Head of caudate nucleus (tissue), 42 donors: ENCODE measurements at regions not wholly inside any gene's neighbourhood (a gene's known extent, or its start where the extent isn't known, plus 50 kb on each side); places are given as distances from the start of the nearest gene placed in this dataset.
"Not testable (repeated sequence)": the region's sequence is repeated elsewhere in the genome, so short reads cannot be mapped to it uniquely, and the experiment has no call there.

Experiments used
- DNase-seq, 42 donors: peaks; one replicate each; pipeline versions ENCODE4 v3.0.0 to v3.0.0-alpha.2; 2020 to 2021; ENCODE audit warnings: mixed read lengths in 7 of 42
- intact Hi-C: fragments of 100-400 bp; cut with DNase I; formaldehyde crosslinking; loops from one replicate; pipeline ENCODE4 v1.15.0; 2022

DNA sequence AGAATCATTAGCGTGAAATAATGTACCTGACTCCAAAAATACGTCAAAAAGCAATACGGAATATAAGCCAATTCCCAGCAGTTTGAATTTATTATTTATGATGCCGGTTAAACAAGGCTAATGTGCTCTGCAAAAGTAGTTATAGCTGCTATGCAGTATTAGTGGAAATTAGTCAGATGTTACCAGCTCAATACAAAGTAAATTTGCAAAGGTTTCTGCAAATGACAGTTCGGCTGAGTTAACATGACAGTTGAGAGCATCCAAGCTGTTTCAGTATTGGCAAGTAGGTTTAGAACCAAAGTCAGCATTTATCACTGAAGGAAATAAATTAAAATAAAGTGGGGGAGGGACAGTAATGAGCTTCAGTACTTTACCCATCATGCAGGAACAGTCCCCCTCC lies 1665.8 kb upstream of the FLRT2 start:
- no peak for DNase-seq
- intact Hi-C loops = no loop called here

DNA sequence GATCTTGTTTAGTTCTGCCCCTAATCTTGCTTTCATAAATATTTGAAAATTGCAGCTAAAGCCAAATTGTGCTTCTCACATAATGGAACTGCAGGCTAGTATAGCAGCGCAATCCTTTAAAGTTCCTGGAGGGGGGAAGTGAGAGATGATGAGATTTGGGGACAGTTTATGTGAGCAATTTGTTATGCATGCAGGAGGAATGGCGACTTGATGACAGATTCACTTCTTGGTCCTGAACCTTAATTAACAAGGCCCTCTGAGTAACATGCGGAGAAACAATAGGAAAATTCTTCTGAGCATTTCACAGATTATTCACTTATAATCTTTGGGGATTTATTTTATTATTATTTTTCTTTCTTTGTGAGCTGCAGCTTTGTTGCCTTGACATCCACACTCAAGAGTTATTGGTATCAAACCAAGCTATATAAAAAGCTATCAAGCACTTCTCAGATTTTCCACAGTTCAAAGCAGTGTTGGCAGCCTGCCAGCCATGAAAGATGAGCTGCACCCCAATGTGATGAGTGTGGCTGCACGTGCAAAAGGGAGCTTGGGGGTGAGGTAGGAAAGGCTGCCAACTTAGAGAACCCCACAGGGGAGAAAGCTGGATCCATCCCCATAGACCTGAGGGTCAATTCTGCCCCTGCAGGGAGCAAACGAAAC lies 1662.2 kb upstream of the FLRT2 start:
- DNase-seq = peak in 1 of 42 donors; percentile 26
- intact Hi-C loops = no loop called here

DNA sequence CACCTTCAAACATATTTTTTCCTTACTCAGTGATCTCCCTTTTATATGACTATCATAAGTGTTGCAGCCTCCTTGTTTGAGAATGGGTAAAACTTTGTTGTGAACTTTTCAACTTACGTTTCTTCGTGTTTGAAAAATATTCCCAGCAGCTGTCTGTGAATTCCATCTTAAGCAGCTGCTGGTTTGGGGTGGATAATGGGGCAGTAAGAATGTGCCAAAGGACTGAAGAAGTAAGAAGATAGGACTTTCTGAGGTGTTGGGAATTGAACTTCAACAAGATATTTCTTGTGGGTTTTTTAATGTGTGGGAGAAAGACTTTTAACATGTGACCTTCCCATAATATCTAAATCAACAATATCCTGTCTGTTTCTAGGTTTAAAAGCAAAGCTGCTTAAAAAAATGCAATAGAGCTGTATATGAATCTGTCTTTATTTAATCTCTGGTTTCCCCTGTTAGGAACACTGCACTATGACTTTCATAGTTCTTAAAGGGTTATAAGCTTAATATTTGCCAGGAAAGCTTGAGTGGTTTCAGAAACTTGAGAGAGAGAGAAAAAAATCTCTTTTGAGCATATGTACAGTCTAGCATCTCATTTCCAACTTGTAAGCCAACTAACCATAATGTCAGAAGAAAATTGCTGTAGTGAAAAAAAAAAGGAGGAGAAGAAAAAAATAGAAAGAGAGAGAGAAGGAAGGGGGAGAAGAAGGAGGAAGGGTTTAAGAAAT lies 1659.2 kb upstream of the FLRT2 start:
- DNase-seq = no peak
- intact Hi-C loops = no loop called here

DNA sequence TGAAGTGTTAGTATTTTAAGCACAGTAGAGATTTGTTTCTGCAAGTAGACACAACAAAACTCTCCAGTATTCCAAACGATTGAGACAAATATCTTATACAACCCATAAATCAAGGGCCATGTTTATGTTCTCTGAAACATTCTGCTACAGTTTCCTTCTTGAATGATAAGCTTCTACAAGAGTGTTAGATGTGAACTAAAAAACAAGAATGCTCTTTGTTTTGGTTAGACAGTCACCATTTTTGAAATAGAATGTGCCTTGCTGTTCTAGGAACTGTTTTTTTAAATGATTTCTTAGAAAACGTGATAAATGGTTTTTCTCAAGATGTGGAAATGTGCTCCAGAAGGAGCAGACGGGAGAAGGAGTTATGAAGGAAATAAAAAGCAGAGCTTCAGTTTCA lies 1656.3 kb upstream of the FLRT2 start:
- DNase-seq = no peak
- intact Hi-C loops = no loop called here

DNA sequence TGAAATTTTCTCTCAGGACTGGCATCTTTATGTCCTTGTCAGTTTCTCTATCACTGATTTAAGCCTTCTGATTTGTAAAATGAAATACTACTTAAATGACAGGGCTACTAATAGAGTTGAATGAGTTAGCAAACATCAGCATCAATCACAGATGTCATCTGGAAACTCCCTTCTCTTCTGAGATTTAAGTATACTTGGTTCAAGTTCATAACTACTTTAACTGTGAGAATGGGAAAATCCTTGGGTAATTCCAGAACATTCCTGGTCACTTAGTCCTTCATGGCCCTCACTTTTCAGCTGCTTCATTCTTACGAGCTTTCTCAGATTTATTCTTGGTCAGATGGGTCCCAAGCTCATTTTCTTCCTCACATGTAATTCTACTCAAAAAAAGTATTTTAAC lies 1655.3 kb upstream of the FLRT2 start:
- intact Hi-C loops = no loop called here
- DNase-seq = no peak

DNA sequence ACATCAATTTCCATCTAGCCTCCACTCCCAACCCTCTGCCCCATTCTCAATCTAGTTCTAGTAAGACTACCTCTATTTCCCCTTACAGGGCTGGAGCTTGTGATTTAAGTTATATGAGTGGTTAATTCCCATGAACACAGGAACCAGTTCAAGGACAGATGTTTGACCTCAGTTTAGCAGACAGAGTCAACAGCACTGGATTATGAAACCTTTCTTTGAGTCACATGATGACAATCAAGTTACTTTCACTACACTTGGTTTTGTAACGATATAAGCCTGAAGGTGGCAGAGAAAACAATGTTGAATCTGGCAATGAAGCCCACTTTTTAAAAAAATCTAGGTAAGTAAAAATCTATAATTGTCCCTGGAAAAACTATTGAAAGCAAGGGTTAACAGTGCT lies 1646.2 kb upstream of the FLRT2 start:
- intact Hi-C loops = no loop called here
- DNase-seq = no peak

DNA sequence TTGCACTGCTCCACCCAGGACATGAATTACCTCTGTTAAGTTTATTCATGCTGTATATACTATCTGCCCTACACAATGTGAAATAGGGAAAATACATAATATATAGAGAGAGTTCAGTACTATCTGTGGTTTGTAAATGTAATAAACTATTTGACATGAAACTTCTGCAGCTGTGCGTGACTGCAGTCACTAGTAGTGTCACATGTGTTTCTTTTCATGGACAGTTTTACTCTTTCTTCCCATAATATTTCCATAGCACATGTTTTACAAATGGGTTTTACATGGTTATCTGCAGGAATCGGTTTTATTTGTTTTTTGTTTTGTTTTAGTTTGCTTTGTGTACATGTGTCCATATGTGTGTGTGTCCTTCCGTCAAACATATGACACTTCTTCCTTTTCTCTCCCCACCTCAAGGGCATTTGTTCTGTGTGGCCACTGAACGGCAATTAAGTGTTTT lies 1644.1 kb upstream of the FLRT2 start:
- no peak for DNase-seq
- intact Hi-C loops = no loop called here

DNA sequence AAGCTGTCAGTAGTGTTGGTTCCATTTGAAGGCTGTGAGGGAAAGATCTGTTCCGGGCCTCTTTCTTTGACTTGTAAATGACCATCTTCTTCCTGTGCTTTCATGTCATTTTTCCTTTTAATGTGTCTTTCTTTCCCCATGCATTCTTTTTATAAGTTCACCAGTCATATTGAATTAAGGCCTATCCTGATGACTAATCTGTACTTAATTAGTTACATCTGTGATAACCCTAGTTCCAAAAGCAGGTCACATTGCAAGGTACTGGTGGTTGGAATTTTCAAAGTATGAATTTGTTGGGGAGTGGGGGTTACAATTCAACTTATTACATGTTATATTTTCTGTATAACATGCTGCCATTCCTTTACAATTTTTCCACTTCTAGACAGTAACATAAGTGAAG lies 1642.1 kb upstream of the FLRT2 start:
- intact Hi-C loops = no loop called here
- DNase-seq = no peak

DNA sequence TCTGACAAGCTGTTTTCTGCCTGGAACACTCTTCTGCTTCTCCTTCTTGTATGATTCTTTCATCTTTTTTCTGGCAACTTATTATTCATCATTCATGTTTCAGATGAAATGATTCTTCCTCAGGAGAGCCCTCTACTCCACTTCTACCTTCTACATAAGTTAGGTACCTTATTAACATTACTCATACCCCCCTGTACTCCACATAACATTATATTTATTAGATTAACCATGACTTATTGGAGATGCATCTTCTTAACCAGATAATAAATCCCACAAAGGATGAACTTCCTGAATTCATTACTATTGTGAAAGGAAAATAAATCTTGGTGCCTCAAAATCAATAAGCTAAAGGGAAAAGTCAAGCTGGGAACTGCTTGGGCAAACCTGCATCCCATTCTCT lies 1636.5 kb upstream of the FLRT2 start:
- no peak for DNase-seq
- intact Hi-C loops = no loop called here

DNA sequence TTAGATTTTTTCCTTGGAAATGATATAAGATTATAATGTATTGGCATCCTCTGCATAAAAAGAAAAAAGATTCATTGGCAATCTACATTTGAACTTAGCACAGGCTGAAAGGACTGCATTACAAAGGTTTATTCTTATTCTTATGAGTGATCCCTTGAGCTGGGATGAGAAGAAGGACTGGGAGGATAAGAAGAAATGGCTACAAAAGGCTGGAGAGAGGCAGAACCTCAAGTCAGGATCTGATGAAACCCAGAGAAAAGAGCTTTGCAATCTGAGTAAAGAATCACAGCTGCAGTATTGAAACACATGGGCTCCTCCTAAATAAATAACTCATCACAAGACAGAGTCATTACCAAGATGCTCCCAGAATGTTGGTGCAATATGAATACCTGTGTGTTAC lies 1635.4 kb upstream of the FLRT2 start:
- intact Hi-C loops = no loop called here
- DNase-seq = no peak

DNA sequence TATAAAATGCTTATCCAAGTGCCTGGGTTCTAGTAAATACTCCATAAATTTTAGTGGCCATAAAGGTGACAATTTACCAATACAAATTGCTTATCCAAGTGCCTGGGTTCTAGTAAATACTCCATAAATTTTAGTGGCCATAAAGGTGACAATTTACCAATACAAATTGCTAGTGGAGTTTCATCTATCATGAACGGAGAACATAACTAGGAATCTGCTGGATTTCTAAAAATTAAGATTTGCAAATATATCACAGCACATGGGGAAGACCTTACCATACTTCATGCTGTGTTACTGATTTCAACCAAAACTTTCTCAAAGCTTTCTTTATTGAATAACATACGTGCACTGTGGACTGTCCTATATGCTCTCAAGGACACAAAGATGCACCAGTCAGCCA lies 1631.4 kb upstream of the FLRT2 start:
- DNase-seq, intact Hi-C loops: not testable (repeated sequence)

DNA sequence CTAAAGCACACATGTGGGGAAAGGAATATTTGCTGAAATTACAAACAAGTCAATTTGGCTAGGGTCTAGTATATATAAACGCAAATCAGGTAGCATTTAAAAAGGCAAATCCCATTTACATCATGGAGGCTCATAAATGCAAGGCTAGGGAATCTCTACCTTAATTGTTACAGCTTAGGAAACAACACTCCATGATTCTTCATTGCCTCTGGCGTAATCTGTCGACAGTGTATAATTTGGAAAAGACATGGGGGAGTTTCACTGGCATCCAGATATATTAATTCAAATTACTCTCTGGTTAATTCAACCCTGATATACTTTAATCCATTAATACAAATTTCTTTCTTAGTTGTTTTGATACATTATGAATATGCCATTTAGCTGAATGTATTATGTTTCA lies 1630.2 kb upstream of the FLRT2 start:
- intact Hi-C loops = no loop called here
- no peak for DNase-seq

DNA sequence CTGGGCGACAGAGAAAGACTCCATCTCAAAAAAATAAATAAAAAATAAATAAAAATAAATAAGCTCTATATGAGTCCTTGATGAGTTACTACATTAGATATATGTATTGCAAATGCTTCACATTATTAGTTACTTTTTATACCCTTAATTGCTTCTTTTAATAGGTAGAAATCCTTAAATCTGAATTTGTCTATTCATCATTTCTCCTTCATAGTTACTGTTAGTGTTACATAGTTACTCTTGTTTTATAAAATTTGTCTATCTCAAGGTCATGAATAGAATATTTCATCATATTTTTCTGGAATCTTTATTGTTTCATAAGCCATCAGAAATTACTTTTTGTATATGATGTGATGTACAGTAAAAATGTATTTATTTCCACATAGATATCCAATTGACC lies 1624.8 kb upstream of the FLRT2 start:
- DNase-seq = no peak
- intact Hi-C loops = no loop called here

DNA sequence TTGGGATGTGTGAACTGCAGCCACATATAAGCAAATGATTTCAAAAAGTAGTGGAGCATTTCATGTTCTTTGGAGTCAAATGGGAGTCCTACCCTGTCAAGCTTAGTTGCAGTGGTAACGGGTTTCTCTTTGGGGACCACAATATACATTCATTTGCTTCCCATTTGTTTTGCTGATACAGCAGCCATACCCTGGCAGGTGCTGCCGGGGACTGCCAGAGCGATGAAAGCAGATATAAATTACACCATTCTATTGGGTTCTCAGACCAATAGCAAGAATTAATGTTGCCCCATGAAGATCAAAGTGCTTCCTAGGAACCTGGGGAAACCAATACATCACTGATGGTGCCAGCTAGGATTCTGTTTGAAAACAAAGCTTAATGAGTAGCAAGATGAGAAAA lies 1621.5 kb upstream of the FLRT2 start:
- intact Hi-C loops = no loop called here
- no peak for DNase-seq

DNA sequence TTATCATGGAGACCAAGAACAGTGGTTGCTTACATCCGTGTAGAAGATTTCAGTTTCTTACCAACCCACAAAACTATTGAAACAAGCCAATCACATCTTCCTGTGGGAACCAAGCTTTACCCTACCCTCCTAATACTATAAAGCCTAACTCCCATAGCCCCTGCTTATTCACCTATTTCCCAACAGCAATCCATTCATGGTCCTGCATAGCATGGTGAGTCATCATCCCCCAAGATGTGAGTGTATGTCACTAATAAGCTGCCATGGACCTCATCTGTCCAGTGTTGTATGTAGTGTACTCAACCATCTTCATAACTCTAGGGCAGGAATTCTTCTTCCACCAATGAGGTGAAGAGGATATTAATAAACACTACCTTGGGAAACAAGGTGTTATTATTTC lies 1620.4 kb upstream of the FLRT2 start:
- intact Hi-C loops = no loop called here
- DNase-seq = no peak

DNA sequence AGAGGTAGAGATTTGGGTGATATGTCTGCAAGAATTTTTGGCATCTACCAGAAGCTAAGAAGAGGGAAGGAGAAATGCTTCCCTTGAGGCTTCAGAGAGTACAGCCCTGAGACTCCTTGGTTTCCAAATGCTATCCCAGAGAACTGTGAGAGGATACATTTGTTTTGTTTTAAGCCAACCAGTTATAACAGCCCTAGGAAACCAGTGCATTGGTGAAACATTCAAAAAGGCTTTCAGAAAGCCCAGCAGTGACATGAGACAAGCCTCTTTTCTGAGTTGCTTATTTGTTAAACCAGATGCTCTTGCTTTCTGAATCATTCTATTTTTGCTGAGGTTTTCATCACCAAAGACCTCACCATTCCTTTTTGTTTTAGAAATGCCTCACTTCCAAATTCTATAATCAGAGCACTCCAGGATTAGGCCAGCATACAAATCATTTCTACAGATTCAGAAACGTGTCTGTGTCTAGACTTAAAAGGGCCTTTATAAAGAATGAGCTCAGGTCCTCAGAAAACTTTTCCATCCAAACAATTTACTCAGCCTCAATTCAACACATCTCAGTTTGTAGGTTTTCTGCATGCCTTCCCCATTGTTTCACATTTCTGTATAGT lies 1617.8 kb upstream of the FLRT2 start:
- intact Hi-C loops = no loop called here
- DNase-seq = no peak

DNA sequence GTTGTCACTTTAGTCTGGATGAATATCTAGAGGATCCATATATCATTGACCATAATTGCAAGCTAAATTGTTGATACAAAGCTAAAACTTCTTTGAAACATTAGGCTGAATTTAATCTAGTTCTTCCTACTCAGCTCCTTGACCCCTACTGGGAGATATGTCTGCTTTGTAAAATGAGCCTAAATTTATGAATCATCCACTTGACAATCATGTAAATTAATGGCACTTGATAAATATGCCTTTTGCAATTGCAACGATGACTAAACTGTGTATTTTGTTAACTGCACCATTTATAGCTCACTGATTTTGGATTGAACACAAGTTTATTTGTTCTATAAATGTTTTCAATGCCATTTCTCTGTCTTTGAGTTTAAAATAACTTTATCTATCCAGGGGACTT lies 1616.5 kb upstream of the FLRT2 start:
- intact Hi-C loops = no loop called here
- no peak for DNase-seq

DNA sequence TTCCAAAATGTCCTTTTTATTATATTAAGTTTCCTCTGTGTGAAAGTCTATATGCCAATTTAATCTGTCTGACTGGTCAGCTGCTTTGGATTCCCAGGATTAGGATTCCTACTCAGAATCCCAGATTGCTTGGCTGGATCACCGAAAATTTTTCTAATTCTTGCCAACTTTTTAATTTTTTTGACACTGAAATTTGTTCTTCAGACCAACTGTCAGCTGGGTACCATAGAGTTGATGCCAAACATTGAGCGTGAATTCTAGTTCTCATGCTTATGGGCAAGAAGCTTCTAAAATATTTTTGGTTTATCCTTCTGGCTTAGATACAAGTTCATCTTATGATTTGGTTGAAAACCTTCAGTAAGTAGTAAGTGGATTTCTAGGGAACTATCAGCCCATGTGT lies 1611.4 kb upstream of the FLRT2 start:
- DNase-seq = no peak
- intact Hi-C loops = no loop called here

DNA sequence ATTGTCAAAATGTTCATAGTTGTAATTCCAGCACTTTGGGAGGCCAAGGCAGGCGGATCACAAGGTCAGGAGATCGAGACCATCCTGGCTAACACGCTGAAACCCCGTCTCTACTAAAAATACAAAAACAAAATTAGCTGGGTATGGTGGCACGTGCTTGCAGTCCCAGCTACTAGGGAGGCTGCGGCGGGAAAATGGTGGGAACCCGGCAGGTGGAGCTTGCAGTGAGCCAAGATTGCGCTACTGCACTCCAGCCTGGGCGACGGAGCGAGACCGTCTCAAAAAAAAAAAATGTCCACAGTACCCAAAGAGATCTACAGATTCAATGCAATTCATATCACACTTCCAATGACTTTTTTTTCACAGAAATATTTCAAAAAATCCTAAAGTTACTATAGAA lies 1610.3 kb upstream of the FLRT2 start:
- not testable (repeated sequence) for DNase-seq

DNA sequence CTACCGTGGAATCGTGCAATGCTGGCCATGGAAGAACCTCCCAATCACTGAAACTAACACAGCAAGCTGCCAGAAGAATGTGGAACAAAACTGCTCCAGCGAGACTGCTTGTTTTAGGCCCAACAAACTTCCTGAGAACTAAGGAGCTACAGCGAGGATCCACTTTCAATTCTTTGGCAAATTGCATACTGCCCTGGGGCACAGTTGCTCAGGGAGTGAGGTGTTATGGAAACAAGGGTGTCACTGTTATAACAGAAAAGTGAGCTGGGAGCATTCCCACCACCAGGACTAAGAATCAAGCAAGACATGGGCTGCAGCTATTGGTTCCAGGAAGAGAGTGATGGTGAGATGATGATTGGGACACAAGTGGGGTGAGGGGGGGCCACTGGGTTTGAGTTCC lies 1606.1 kb upstream of the FLRT2 start:
- DNase-seq = no peak
- intact Hi-C loops = no loop called here

More for the DNA sequence above, 1610.3 kb upstream of the FLRT2 start:
- intact Hi-C loops = not testable (repeated sequence)

DNA sequence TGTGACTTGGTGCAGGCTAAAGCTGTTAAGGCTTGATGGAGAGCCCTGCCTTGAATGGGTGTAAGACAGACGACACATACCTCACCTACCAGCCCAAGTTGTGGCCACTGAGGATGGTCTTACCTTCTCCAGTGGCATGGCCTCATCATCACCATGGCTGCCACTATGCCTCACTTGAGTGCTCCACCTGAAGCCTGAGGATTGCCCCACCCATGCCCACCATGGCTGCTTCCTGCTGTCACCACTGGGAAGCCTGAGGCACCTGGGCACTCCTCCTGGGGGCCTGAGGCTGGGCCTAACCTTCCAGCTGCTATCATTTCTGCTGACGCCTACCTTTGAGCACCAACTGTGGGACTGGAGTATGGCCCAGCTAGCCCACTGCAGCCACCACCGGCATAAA lies 1605.7 kb upstream of the FLRT2 start:
- DNase-seq = no peak
- intact Hi-C loops = no loop called here
